Liver (tissue), 3 donors: ENCODE measurements at regions not wholly inside any gene's neighbourhood (a gene's known extent, or its start where the extent isn't known, plus 50 kb on each side); places are given as distances from the start of the nearest gene placed in this dataset.

Experiments used
- CTCF ChIP-seq: fragments of 150-350 bp; IDR thresholded peaks from 2 replicates; pipeline ENCODE4 v1.5.1; 2017; ENCODE audit warnings: improper control_type of control experiment, low read depth, low read length; ENCODE audit not compliant: missing input control
- HNF4G ChIP-seq: IDR thresholded peaks from 2 replicates; pipeline ENCODE4 v1.6.1; 2016; ENCODE audit warnings: antibody characterized with exemption
- RAD21 ChIP-seq, 2 donors: IDR thresholded peaks; 2 replicates each; pipeline ENCODE4 v1.6.1; 2016; ENCODE audit warnings: antibody characterized with exemption in 2 of 2, mild to moderate bottlenecking in 2 of 2
- donor health status: healthy.
- donor health status: healthy.

DNA sequence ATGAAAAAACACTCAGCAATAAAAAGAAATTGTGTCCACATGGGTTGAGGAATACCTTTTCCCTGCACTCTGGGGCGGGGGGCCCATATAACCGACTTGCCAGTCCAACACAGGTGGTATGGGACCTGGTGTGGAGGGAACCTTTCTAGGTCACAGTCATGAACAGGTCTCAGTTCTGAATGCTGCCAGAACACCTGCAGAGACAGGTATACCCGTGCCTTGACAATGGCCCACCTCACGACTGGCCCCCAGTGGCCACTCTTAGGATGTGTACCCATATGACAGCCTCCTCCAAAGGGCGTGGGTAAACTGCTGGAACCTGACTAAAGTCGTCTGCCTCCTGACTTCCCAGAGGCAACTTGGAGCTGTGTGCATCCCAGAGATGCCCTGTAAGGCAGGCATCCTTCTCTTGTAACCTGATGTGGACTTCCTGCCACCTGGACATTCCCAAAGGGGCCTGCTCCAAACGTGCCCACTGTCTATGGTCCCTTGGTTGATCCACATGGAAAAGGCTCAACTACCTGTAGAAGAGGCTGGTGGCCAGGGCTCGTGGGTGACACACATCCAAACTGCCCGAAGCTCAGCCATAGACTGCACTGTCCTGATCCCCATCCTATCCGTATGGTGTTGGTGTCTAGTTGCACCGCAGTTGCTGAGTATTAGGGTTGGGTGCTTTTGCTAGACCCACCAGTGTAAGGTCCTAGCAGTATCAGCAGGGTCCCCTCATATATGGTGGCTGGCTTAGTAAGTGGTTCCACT is 859.3 kb downstream of the BRD1 start:
- TF ChIP-seq RAD21 (IDR thresholded peaks at IDR 0.05) (peak in 1 of 2 donors; percentile 43), CTCF (peak; percentile 20), HNF4G (no peak)
